Adrenal gland (tissue), 5 donors: ENCODE measurements at regions not wholly inside any gene's neighbourhood (a gene's known extent, or its start where the extent isn't known, plus 50 kb on each side); places are given as distances from the start of the nearest gene placed in this dataset.

Experiments
- POLR2A ChIP-seq, 2 donors: fragments of 450-650 bp; IDR thresholded peaks; one replicate each; pipeline ENCODE4 v1.6.1; 2017; ENCODE audit warnings: antibody characterized with exemption in 2 of 2, mild to moderate bottlenecking in 2 of 2, moderate library complexity in 1 of 2
- TF ChIP-seq, protein P1 (sequence below), 6 experiments: fragments of 450-650 bp in 4 of 6; fragments of 200-600 bp in 2 of 6; sonication (generic) in 1 of 6; IDR thresholded peaks; 1 replicate in 5 of 6; 2 replicates in 1 of 6; pipeline versions ENCODE4 v1.5.1 to v1.8.0; 2016 to 2021; ENCODE audit warnings: antibody characterized with exemption in 6 of 6, mild to moderate bottlenecking in 2 of 6, moderate library complexity in 1 of 6
- donor health status: DM: no; HTN: no; CAD: no.

DNA sequence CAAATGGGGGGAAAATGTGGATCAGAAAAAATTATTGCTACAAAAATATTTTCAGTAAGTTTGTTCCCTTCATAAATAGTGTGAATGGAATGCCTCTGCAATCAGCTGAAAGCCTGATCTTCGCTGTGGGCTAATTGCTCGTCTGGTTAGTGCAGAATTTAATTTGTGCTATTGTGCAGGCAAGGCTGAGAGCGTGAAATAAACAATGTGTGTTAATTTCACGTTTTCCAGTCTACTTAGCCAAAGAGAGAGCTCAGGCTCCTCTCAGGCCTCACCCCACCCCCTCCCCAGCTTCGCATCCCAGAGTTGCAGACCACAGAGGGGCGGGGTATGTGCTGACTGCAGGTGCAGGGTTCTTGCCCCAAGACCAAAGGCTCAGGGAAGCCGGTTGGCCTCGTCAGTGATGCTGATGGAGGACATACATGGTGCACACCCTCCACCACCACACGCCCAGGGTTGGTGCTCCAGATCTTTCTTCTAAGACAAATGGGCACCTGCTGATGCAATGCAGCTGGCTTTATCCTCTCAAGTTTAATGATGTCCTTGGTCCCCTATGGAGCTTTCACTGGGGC is 302.6 kb upstream of the SLC14A2 start:
- TF ChIP-seq, protein P1, sequence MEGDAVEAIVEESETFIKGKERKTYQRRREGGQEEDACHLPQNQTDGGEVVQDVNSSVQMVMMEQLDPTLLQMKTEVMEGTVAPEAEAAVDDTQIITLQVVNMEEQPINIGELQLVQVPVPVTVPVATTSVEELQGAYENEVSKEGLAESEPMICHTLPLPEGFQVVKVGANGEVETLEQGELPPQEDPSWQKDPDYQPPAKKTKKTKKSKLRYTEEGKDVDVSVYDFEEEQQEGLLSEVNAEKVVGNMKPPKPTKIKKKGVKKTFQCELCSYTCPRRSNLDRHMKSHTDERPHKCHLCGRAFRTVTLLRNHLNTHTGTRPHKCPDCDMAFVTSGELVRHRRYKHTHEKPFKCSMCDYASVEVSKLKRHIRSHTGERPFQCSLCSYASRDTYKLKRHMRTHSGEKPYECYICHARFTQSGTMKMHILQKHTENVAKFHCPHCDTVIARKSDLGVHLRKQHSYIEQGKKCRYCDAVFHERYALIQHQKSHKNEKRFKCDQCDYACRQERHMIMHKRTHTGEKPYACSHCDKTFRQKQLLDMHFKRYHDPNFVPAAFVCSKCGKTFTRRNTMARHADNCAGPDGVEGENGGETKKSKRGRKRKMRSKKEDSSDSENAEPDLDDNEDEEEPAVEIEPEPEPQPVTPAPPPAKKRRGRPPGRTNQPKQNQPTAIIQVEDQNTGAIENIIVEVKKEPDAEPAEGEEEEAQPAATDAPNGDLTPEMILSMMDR (IDR thresholded peaks at IDR 0.05), result no peak
- no peak for TF ChIP-seq POLR2A (IDR thresholded peaks at IDR 0.05)
